PC-9 (cell line): ENCODE measurements at regions not wholly inside any gene's neighbourhood (a gene's known extent, or its start where the extent isn't known, plus 50 kb on each side); places are given as distances from the start of the nearest gene placed in this dataset.

Experiments used
- EZH2 ChIP-seq: fragments of 200-600 bp; sonication (generic); IDR thresholded peaks from 2 replicates; pipeline ENCODE4 v1.8.0; 2017; ENCODE audit warnings: antibody characterized with exemption, low read depth
- TF ChIP-seq, protein P1 (sequence below): fragments of 200-600 bp; sonication (generic); conservative IDR thresholded peaks from 2 replicates; pipeline ENCODE4 v1.6.1; 2017; ENCODE audit warnings: mixed run types, antibody characterized with exemption, mild to moderate bottlenecking, moderate library complexity

DNA sequence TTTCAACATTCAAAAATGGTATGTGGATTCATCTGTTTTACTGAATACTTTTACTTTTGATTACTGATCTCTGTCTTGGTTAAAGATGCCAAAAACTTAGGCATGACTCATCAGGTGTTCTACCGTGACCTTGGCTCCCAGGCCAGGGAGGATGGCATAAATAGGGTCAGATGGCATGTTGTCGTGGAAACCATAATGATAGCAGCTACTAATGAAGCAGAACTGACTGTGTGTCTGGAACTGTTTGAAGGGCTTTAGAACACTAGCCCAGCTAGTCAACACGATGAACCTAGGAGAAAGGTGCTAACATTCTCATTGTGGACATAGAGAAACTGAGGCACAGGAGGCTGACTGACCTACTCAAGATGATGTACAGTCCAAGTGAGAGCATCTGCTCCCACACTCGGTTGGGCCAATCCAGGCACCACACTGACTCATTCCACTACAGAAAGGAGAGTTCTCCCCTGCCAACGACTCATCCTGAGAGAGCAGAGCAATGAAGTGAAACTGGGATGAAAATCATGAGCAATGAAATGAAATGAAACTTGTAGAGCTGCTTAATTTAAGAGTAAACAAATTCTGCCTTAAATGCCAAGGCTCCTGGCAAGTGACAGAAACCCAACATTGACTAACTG lies 116.0 kb downstream of the TENT4A start:
- TF ChIP-seq, protein P1, sequence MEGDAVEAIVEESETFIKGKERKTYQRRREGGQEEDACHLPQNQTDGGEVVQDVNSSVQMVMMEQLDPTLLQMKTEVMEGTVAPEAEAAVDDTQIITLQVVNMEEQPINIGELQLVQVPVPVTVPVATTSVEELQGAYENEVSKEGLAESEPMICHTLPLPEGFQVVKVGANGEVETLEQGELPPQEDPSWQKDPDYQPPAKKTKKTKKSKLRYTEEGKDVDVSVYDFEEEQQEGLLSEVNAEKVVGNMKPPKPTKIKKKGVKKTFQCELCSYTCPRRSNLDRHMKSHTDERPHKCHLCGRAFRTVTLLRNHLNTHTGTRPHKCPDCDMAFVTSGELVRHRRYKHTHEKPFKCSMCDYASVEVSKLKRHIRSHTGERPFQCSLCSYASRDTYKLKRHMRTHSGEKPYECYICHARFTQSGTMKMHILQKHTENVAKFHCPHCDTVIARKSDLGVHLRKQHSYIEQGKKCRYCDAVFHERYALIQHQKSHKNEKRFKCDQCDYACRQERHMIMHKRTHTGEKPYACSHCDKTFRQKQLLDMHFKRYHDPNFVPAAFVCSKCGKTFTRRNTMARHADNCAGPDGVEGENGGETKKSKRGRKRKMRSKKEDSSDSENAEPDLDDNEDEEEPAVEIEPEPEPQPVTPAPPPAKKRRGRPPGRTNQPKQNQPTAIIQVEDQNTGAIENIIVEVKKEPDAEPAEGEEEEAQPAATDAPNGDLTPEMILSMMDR, result no peak
- no peak for TF ChIP-seq EZH2
